ENCODE measurements at regions not wholly inside any gene's neighbourhood (a gene's known extent, or its start where the extent isn't known, plus 50 kb on each side); places are given as distances from the start of the nearest gene placed in this dataset.

DNA sequence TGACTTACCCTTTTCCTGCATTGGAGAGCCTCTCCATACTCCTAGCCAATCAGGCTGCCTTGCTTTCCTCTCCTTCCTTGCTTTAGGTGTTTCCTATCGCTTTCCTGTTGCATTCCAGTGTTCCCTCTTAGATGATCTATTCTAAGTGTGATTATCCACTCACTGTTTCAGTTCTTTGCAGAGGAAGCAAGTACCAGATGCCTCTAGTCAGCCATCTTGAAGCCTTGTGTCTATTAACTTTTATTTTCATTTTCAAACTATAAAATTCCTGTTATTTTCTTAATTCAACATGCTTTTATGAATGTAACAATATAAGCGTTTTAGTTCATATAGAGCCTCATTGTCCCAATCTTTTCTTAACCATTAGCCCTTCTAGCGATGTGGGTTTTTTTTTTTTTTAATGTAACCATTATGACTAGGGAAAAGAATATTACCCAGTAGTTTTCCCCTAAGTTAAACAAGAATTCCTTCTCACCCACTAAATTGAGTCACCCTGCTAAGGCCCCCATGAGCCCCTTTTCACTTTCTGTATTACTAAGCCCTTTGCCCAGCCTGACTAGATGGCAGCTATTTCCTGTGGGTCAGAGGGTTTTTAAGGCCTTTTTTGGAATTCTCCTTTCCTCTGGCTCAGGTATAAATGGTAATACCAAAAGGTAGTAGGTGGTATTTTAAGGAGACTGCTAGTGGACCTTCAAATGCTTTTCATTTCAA is 229.4 kb upstream of the CTNNB1 start:
- DNase-seq (ENCODE audit: low read depth, low spot score) = no peak
- in situ Hi-C loops (cut with HindIII; ENCODE audit: low pct_unique_long_range_greater_than_20kb, low sequenced_read_pairs) = no loop called here

GRCh38 chr3:40971191-40972168 is 227.8 kb upstream of the CTNNB1 start:
- peak; percentile 23 for DNase-seq (ENCODE audit: low read depth, low spot score)
- in situ Hi-C loops (cut with HindIII; ENCODE audit: low pct_unique_long_range_greater_than_20kb, low sequenced_read_pairs) = no loop called here

DNA sequence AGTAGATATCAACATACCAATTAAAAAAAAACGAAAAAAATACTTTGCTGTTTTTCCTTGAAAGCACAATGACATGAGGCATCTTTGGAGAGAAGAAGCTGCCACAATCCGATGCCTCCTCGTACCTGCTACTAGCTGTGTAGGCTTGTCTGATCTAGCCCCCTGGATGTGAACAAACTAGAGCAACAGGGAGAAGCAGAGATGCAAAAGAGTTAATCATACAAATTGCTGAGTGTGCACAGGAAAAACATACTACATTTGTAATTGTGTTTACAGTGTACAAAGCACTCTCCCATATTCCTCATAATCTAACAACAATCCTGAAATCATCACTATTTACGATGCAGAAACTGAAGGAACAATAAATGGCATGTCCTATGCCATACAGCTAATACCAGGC is 227.0 kb upstream of the CTNNB1 start:
- DNase-seq (ENCODE audit: low read depth, low spot score) = no peak
- in situ Hi-C loops (cut with HindIII; ENCODE audit: low pct_unique_long_range_greater_than_20kb, low sequenced_read_pairs) = no loop called here

DNA sequence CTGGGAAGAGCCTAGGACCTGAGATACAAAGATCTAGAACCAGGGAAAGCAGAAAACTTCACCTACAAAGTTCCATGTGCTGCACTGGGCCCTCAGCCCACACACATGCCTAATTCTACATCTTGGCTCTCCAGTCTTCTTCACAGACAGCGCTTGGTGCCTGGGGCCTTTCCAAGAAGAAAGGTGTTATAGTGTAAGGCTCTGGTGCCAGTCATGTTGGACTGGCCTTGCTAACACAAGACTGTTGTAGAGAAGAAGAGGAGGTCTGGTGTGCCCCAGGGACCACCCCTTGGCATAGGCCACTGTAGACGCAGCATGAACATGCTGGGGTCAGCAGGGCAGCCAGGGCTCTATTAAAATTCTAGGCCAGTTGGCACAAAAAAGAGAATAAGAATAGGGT is 226.2 kb upstream of the CTNNB1 start:
- no peak for DNase-seq (ENCODE audit: low read depth, low spot score)
- in situ Hi-C loops (cut with HindIII; ENCODE audit: low pct_unique_long_range_greater_than_20kb, low sequenced_read_pairs) = no loop called here

DNA sequence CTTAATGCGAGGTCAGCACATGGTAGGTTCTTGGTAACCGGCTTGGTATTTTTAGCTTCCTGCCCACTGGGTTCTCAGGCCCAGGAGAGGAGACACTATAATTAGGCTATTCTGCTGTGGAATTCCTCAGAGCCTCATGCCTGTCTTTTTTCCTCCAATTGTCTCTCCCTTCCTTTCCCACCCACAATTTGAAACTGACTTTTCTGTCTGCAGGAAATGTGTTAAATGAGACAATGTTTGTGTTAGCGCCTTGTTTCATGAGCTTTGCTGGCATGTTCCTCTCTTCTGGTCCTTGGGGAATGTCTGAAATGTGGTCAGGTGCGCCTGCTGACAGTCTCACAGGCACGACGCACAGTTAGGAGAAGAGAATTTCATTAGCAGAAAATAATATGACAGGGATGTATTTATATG is 223.6 kb upstream of the CTNNB1 start:
- DNase-seq (ENCODE audit: low read depth, low spot score) = no peak
- in situ Hi-C loops (cut with HindIII; ENCODE audit: low pct_unique_long_range_greater_than_20kb, low sequenced_read_pairs) = no loop called here

DNA sequence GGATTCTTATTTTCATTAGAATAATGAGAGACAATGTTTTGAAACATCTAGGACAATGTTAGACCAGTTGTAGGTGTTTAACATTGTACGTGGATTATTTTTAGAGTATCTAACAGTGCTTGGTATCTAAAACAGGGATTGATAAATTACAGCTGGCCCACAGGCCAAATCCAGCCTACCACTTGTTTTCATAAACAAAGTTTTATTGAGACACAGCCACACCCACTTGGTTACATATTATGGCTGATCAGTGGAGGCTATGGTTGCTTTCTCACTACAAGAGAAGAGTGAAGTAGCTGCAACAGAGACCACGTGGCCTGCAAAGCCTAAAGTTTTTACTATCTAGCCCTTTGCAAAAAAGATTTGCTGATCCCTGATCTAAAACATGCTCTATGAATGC is 223.1 kb upstream of the CTNNB1 start:
- no peak for DNase-seq (ENCODE audit: low read depth, low spot score)
- in situ Hi-C loops (cut with HindIII; ENCODE audit: low pct_unique_long_range_greater_than_20kb, low sequenced_read_pairs) = no loop called here

GRCh38 chr3:40978442-40978841 is 220.9 kb upstream of the CTNNB1 start:
- no peak for DNase-seq (ENCODE audit: low read depth, low spot score)
- in situ Hi-C loops (cut with HindIII; ENCODE audit: low pct_unique_long_range_greater_than_20kb, low sequenced_read_pairs) = no loop called here

DNA sequence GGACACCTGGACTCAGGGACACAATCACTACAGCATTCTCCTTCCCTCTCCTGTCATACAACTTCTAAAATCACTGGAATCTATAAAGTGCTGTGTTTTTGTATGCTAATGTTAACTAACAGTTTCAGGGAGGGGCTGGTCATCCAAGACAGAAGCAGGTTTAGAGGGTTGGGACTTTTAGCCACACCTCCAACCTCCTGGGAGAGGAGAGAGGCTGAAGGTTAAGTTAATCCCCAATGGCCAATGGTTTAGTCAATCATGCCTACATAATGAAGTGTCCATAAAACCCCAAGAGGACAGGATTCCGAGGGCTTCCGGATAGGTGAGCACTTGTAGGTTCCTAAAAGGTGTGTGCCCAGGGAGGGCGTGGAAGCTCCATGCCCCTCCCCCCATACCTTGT is 219.3 kb upstream of the CTNNB1 start:
- in situ Hi-C loops (cut with HindIII; ENCODE audit: low pct_unique_long_range_greater_than_20kb, low sequenced_read_pairs) = no loop called here
- no peak for DNase-seq (ENCODE audit: low read depth, low spot score)

DNA sequence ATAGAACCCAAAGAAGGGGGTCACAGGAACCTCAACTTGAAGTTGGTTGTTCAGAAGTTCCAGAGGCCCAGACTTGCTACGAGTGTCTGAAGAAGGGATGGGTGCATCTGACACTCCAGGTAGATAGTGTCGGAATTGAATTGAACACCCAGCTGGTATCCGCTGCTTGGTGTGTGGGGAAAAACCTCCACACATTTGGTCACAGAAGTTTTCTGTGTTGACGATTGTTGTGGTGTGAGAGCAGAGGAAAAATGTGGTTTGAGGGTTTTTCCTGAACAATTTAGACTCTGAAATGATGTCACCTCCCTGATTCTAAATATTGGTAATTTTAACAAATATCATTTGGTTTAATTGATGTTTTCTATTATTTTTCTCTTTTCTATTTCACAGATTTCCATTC is 218.8 kb upstream of the CTNNB1 start:
- in situ Hi-C loops (cut with HindIII; ENCODE audit: low pct_unique_long_range_greater_than_20kb, low sequenced_read_pairs) = no loop called here
- no peak for DNase-seq (ENCODE audit: low read depth, low spot score)

- DNase-seq (ENCODE audit: low read depth, low spot score) = no peak
- in situ Hi-C loops (cut with HindIII; ENCODE audit: low pct_unique_long_range_greater_than_20kb, low sequenced_read_pairs) = no loop called here
These were observed 214.1 kb upstream of the CTNNB1 start for GRCh38 chr3:40985195-40985594.

DNA sequence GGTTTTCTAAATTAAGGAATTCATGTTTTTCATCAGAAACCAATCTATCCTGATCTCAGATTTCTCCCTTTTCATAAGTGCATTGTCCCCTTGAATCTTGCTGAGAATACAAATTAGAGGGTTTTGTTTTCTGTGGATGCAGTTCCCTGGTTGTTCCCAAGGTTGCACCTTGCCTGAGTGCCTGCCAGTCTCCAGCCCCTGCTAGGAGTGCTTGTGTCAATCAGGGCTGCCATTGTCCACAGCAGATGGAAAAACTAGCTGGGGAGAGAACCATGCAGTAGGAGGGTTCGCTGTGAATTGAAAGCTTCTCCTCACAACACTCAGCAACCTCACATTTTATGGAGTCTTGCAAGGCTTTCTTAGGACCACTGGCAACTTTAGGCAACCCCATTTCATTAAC is 210.8 kb upstream of the CTNNB1 start:
- no peak for DNase-seq (ENCODE audit: low read depth, low spot score)
- in situ Hi-C loops (cut with HindIII; ENCODE audit: low pct_unique_long_range_greater_than_20kb, low sequenced_read_pairs) = no loop called here

DNA sequence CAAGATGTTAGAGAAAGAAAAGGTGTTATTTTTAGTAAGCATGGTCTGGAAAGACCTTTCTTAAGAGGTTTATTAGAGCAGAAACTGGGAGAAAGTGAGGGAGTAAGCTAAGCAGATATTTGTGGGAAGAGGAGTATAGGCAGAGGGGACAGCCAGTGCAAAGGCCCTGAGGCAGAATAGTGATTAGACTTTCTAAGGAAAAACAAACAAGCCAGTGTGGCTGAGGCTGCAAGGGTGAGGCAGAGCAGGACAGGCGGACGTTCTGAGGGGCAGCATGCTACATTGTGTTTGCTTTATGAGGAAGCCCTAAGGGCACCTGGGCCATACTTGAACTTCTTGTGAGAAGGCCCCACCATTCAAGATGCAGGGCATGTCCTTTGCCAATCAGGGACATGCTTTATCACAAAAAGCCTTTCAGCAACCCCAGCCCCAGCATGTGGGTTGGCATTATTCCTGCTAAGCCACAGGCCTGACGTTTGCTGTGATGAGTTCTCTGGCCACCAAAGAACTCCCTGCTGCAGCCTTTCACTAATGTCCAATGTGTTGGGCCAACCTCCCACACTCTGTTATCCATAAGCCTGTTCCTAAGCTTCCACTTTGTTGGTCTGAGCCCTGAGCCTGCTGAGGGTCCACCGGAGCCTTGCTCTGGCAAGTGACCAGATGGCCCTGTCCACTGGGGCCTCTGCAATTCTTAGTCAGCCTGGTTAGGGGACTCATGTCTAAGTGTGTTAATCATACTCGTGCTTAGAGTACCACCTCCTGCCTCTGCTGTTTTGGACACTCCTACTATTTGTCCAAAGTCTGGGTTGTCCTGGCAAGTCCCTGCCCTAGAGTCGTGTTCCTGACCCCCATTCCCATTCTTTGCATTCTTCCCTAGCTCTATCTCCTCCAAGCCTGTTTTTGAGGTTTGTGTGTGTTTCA is 209.9 kb upstream of the CTNNB1 start:
- in situ Hi-C loops (cut with HindIII; ENCODE audit: low pct_unique_long_range_greater_than_20kb, low sequenced_read_pairs) = no loop called here
- DNase-seq (ENCODE audit: low read depth, low spot score) = peak; percentile 58

DNA sequence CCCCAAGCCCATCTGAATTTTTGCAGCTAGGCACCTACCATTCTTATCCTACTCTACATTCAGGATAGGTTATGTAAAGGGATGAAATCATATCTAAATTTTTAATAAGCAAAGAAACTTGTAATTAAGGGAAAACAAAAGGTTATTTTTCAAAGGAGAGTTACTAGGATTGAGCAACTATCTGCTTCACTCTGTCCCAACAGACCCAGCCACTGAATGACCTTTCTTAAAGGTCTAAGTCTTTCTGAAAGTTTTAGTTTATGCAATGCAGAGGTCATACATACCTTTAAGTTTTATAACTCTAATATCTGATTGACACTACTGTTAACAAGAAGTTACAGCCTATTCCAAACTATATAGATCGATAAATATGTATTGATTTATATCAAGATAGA is 209.2 kb upstream of the CTNNB1 start:
- in situ Hi-C loops (cut with HindIII; ENCODE audit: low pct_unique_long_range_greater_than_20kb, low sequenced_read_pairs) = no loop called here
- no peak for DNase-seq (ENCODE audit: low read depth, low spot score)

DNA sequence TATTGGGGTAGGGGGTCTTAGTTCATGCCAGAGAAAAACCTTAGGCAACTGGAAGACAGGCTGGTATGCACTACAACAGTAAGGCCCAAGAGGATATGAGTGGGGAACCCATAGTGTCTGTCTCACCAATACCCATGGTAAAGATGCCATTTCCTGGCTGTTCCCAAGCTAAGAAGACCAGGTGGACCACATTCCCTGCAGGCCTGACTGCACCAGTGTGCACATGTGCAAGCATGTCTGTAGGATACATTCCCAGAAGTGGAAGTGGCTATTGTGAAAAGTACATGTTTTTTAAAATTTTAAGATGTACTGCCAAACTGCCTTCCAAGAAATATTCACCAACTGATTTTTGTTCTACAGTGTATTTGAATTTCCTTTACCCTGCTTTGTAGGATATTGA is 207.3 kb upstream of the CTNNB1 start:
- no peak for DNase-seq (ENCODE audit: low read depth, low spot score)
- in situ Hi-C loops (cut with HindIII; ENCODE audit: low pct_unique_long_range_greater_than_20kb, low sequenced_read_pairs) = no loop called here

DNA sequence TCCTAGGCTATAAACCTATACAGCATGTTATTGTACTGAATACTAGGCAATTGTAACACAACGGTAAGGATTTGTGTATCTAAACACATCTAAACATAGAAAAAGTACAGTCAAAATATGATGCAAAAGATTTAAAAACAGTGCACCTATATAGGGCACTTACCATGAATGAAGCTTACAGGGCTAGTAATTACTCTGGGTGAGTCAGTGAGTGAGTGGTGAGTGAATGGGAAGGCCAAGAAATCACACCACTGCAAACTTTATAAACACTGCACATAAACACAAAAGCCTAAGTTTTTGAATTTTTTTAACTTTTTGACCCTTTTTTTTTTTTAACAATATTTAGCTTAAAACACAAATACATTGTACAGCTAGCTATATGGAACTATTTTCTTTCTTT is 204.7 kb upstream of the CTNNB1 start:
- DNase-seq (ENCODE audit: low read depth, low spot score) = no peak
- in situ Hi-C loops (cut with HindIII; ENCODE audit: low pct_unique_long_range_greater_than_20kb, low sequenced_read_pairs) = no loop called here

GRCh38 chr3:40995271-40995670 is 204.0 kb upstream of the CTNNB1 start:
- DNase-seq (ENCODE audit: low read depth, low spot score) = no peak
- in situ Hi-C loops (cut with HindIII; ENCODE audit: low pct_unique_long_range_greater_than_20kb, low sequenced_read_pairs) = no loop called here

DNA sequence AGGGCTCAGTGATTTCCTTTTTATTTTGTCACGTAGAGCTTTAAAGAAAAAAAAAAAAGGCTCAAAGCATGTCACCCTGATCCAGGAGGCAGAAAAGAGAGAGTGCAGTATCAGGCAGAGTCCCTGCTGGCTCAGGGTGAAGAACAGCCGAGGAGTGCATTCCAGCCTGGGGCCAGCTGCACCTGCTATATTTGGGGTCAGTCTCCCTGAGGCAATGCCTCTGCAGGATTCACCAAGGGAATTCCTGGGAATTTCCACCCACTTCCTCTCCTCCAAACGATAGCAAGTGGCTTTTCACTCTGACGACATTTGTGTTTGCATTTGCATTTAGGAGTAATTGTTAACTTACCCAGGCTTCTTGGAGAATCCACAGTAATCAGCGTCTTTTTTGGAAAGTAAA is 202.9 kb upstream of the CTNNB1 start:
- no peak for DNase-seq (ENCODE audit: low read depth, low spot score)
- in situ Hi-C loops (cut with HindIII; ENCODE audit: low pct_unique_long_range_greater_than_20kb, low sequenced_read_pairs) = no loop called here
